Breast epithelium (tissue), 4 donors: ENCODE measurements at regions not wholly inside any gene's neighbourhood (a gene's known extent, or its start where the extent isn't known, plus 50 kb on each side); places are given as distances from the start of the nearest gene placed in this dataset.

Experiments
- DNase-seq, 2 donors: peaks; one replicate each; pipeline ENCODE4 v3.0.0-alpha.2; 2019; ENCODE audit warnings: low spot score in 2 of 2
- H3K27ac ChIP-seq, 2 donors: fragments of 200-600 bp; sonication (generic) in 1 of 2; one replicate each; pipeline ENCODE4 v1.5.1; 2016 to 2019; ENCODE audit warnings: mild to moderate bottlenecking in 1 of 2
- H3K27me3 ChIP-seq, 2 donors: fragments of 200-600 bp; sonication (generic) in 1 of 2; one replicate each; pipeline versions ENCODE4 v1.5.1 to v1.6.0; 2017 to 2019; ENCODE audit warnings: control low read depth in 1 of 2, mild to moderate bottlenecking in 1 of 2
- H3K36me3 ChIP-seq: fragments of 200-600 bp; one replicate; pipeline ENCODE4 v1.5.1; 2019
- H3K4me1 ChIP-seq, 2 donors: fragments of 200-600 bp; sonication (generic); one replicate each; pipeline ENCODE4 v1.5.1; 2016 to 2019; ENCODE audit warnings: control low read depth in 1 of 2
- H3K4me3 ChIP-seq, 3 donors: fragments of 200-600 bp; sonication (generic); 1 replicate in 2 of 3; 2 replicates in 1 of 3; pipeline ENCODE4 v1.5.1; 2016 to 2019; ENCODE audit warnings: mild to moderate bottlenecking in 3 of 3, moderate library complexity in 2 of 3
- H3K9me3 ChIP-seq, 2 donors: fragments of 200-600 bp; sonication (generic) in 1 of 2; one replicate each; pipeline ENCODE4 v1.5.1; 2016 to 2019; ENCODE audit warnings: control low read depth in 1 of 2
- CTCF ChIP-seq, 3 donors: fragments of 450-650 bp; IDR thresholded peaks; one replicate each; pipeline ENCODE4 v1.5.1; 2016 to 2017; ENCODE audit warnings: antibody characterized with exemption in 3 of 3, mild to moderate bottlenecking in 3 of 3, moderate library complexity in 3 of 3
- POLR2A ChIP-seq: fragments of 450-650 bp; IDR thresholded peaks from one replicate; pipeline ENCODE4 v1.6.1; 2016; ENCODE audit warnings: antibody characterized with exemption, mild to moderate bottlenecking, moderate library complexity
- POLR2AphosphoS5 ChIP-seq, 3 donors: sonication (generic); formaldehyde crosslinking; IDR thresholded peaks; one replicate each; pipeline ENCODE4 v1.6.1; 2017; ENCODE audit warnings: antibody characterized with exemption in 3 of 3
- intact Hi-C: fragments of 100-400 bp; cut with DNase I; formaldehyde crosslinking; loops from one replicate; pipeline ENCODE4 v1.15.1; 2023; ENCODE audit warnings: low total_unique reads

DNA sequence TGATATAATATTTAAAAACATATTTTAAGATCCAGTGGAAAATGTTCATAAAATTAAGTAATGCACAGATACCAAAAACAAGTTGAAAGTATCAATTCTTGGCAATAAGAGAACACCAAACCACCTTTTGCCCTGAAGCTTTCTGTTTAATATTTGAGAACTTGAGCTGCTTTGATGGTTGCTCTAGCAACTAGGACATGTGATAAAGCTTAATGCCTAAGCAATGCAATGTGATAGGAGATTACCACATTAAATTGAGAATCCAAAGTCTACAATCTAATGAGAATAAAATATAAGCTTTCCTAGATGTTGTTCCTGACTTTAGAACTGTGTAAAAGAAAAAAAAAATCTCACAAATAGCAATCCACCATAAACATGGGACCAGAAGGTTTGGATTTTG is 1367.5 kb upstream of the PCDH9 start:
- H3K27me3 ChIP-seq: no peaks in the 10 kb centered on the region
- no peaks in the 10 kb centered on the region for H3K9me3 ChIP-seq
- no peaks in the 10 kb centered on the region for H3K4me1 ChIP-seq
- DNase-seq: no peak
- no peaks in the 10 kb centered on the region for H3K36me3 ChIP-seq
- no peak for TF ChIP-seq CTCF (IDR thresholded peaks at IDR 0.05)
- TF ChIP-seq POLR2A: no peak
- no peak for TF ChIP-seq POLR2AphosphoS5 (IDR thresholded peaks at IDR 0.05)
- intact Hi-C loops: no loop called here
- H3K27ac ChIP-seq: no peak overlapping the region
- H3K4me3 ChIP-seq: no peak overlapping the region

DNA sequence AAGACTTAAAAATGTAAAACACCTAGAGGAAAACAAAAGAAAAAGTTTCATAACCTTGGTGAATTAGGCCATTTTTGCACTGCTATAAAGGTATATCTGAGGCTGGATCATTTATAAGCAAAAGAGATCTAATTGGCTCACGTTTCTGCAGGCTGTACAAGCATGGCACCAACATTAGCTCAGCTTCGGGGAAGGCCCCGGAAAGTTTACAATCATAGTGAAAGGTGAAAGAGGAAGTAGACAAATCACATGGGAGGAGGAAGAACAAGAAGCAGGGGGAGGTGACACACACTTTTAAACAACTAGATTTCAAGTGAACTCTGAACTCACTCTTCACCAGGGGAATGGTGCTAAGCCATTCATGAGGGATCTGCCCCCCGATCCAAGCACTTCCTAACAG is 1358.5 kb upstream of the PCDH9 start:
- H3K27ac ChIP-seq: no peak overlapping the region
- H3K27me3 ChIP-seq: no peaks in the 10 kb centered on the region
- TF ChIP-seq POLR2A (no peak), CTCF (IDR thresholded peaks at IDR 0.05) (no peak), POLR2AphosphoS5 (IDR thresholded peaks at IDR 0.05) (no peak)
- no peaks in the 10 kb centered on the region for H3K4me1 ChIP-seq
- intact Hi-C loops: no loop called here
- DNase-seq: no peak
- no peak overlapping the region for H3K4me3 ChIP-seq
- peaks cover 5% of the 10 kb centered on the region for H3K36me3 ChIP-seq
- no peaks in the 10 kb centered on the region for H3K9me3 ChIP-seq

DNA sequence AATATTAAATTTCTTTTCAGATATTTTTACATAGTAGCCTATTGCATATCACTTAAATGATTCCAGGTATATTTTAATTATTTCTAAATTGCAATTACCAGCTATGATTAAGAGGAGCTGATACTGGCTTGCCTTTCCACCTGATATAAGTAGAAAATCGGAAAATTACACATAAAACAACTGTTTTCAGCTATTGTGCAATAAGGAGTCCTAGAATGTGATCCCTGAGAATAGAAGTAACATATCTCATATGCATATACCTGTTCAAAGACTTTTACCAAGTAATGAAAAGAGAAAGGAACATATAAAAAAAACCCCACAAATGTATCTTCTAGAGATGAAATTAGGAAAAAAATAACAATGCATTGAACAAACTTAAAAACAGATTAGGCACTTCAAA is 1354.6 kb upstream of the PCDH9 start:
- intact Hi-C loops: no loop called here
- no peaks in the 10 kb centered on the region for H3K27me3 ChIP-seq
- no peaks in the 10 kb centered on the region for H3K4me1 ChIP-seq
- H3K36me3 ChIP-seq: peaks cover 5% of the 10 kb centered on the region
- DNase-seq: no peak
- no peak overlapping the region for H3K4me3 ChIP-seq
- H3K27ac ChIP-seq: no peak overlapping the region
- TF ChIP-seq POLR2AphosphoS5 (IDR thresholded peaks at IDR 0.05) (no peak), CTCF (IDR thresholded peaks at IDR 0.05) (no peak), POLR2A (no peak)
- H3K9me3 ChIP-seq: no peaks in the 10 kb centered on the region

DNA sequence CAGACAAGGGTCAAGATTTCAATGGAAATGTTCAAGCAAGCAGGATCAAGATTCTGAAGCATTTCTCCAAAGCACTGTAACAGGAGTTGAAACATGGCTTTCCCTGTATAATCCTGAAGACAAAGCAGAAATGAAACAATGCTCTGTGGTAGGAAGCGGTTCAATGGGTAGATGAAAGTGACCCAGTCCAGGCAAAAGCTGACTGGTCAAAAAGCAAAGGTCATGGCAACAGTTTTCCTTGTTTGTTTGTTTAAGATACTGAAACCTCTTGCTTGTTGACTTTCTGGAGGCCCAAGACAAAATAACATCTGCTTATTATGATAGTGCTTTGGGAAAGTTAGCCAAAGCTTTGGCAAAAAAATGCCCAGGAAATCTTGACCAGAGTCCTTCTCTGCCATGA is 1343.9 kb upstream of the PCDH9 start:
- TF ChIP-seq POLR2A (no peak), CTCF (IDR thresholded peaks at IDR 0.05) (no peak)
- no peak for DNase-seq
- H3K9me3 ChIP-seq: no peaks in the 10 kb centered on the region
- H3K4me3 ChIP-seq: no peak overlapping the region
- no peaks in the 10 kb centered on the region for H3K27me3 ChIP-seq
- no peak overlapping the region for H3K27ac ChIP-seq
- intact Hi-C loops: no loop called here
- no peaks in the 10 kb centered on the region for H3K4me1 ChIP-seq
- H3K36me3 ChIP-seq: no peaks in the 10 kb centered on the region

GRCh38 chr13:68551701-68552522 is 1321.8 kb upstream of the PCDH9 start:
- TF ChIP-seq POLR2AphosphoS5 (IDR thresholded peaks at IDR 0.05) (no peak), POLR2A (no peak), CTCF (IDR thresholded peaks at IDR 0.05) (no peak)
- no peaks in the 10 kb centered on the region for H3K27me3 ChIP-seq
- intact Hi-C loops: no loop called here
- no peak for DNase-seq
- H3K36me3 ChIP-seq: no peaks in the 10 kb centered on the region
- no peak overlapping the region for H3K27ac ChIP-seq
- H3K4me3 ChIP-seq: no peak overlapping the region
- H3K4me1 ChIP-seq: no peaks in the 10 kb centered on the region
- peaks cover 0 to 2% of the 10 kb centered on the region in 2 donors for H3K9me3 ChIP-seq
